GM19463 (cell line): ENCODE measurements at regions not wholly inside any gene's neighbourhood (a gene's known extent, or its start where the extent isn't known, plus 50 kb on each side); places are given as distances from the start of the nearest gene placed in this dataset.
"Not testable (repeated sequence)": the region's sequence is repeated elsewhere in the genome, so short reads cannot be mapped to it uniquely, and the experiment has no call there.

Experiments used
- ATAC-seq: cut with Tn5 transposase; IDR thresholded peaks from one replicate; pipeline ENCODE4 v1.9.1; 2021; ENCODE audit warnings: mild to moderate bottlenecking, moderate library complexity; ENCODE audit not compliant: unreplicated experiment

GRCh38 chr2:67891642-67892041 lies 171.2 kb downstream of the C1D start:
- no peak for ATAC-seq

DNA sequence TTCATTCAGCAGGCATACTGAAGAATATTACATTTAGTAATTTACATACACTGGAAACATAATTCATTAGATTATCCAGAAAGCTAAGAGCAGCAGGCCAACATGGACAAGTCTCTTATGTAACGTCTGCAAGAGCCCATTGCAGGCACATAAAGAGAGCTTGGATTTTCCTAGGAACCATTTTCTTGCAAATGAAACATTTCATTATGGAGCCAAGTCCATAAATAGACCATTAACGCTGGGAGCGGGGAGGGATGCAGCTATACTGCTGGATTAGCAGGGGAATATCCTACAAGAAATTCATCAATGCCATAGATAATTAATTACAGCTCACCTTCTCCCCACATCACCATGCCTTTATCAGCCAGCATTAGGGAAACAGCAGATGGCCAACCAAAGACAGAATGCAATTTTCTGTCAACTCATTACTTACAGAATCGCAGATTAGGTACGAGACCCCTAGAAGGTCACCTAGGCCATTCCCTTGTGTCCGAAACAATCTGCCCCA lies 170.4 kb downstream of the C1D start:
- ATAC-seq, result no peak

DNA sequence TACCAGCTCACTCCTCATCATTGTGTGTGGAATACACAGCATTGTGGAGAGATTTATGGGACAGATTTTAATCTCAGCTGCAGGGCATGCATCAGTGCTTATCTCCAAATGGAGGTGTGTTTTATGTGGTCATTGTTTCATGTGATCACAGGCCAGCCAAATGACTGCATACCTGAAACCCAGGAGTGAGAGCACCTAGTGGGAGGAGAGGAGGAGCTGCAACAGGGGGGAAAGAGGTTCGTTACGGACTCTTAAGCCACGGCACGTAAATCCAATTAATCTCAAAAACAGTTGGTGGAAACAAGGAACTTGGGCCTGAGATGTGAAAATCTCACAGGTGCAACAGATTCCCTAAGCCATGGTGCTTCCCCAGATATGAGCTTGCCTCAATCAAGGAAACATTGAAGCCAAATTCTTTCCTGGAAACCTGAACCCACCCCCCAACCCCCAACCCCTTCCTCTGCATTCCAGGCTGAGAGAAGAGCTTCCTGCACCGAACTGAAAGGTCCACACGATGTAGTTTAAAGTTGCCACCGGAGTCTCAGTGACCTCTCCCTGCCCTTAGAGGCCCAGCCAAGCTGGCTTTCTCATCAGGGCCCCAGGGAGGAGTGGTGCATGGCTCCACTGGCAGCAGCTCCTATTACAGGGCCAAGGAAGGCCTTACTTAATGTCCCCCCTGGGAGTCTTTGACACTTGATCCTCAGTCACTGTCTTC lies 167.4 kb downstream of the C1D start:
- ATAC-seq, result no peak

DNA sequence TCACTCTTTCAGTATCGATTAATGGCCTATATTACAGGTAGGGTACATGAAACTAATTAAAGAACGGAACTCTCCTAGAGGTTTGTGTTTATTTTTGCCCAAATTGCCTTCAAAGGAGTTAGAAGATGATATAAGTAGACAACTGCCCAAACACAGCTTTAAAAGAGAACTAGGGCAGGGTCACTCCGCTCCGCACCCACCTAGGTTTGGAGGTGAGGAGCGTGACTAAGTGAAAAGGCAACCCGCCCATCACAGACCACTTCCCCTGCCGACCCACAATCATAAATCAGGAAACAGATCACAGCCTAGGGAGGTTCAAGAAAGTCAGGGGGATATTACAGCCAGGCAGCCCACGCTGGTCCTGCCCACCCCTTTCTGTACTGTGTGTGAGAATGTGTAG lies 166.7 kb downstream of the C1D start:
- no peak for ATAC-seq

- ATAC-seq, result no peak
These were observed 166.3 kb downstream of the C1D start for GRCh38 chr2:67896476-67896875.

- no peak for ATAC-seq
These were observed 164.2 kb downstream of the C1D start for GRCh38 chr2:67898595-67898994.

GRCh38 chr2:67899187-67899586 lies 163.6 kb downstream of the C1D start:
- ATAC-seq, result no peak

DNA sequence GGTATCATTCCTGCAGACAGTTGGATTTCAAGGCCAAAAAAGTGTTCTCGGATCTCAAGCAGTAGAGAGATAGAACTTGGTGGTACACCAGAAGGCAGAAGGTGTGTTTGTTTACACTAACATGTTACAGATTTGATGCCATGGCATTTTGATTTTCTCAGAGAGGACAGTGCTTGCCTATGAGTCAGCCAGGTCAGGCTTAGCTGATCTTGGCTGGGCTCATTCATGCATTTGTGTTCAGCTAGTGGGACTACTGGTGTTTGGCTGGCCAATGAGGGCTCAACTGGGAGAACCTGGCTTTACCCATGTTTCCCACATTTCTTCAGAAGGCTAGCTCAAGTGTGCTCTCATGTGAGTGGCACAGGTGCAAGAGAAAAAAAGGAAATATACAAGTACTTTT lies 162.0 kb downstream of the C1D start:
- no peak for ATAC-seq

DNA sequence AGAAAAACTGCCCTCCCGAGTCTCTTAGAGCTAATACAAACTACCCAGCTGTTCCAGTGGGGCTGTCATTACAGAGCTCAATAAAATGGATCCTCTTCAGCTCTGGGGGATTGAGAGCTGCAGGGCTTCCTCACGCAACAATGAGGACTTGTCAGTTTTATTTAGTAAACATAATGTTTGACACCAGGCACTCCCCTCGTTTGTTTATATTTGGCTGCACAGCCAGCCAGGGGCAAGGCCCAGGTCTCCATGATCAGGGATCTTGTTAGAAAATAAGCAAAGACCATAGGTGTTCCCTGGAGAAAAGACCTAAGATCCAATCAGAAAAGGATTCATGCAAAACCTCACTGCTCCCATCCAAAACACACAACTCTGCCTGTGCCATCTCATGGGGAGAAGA lies 158.2 kb downstream of the C1D start:
- no peak for ATAC-seq

- ATAC-seq, result no peak
These were observed 157.8 kb downstream of the C1D start for GRCh38 chr2:67904966-67905365.

- not testable (repeated sequence) for ATAC-seq
These were observed 156.3 kb downstream of the C1D start for GRCh38 chr2:67906547-67906946.

DNA sequence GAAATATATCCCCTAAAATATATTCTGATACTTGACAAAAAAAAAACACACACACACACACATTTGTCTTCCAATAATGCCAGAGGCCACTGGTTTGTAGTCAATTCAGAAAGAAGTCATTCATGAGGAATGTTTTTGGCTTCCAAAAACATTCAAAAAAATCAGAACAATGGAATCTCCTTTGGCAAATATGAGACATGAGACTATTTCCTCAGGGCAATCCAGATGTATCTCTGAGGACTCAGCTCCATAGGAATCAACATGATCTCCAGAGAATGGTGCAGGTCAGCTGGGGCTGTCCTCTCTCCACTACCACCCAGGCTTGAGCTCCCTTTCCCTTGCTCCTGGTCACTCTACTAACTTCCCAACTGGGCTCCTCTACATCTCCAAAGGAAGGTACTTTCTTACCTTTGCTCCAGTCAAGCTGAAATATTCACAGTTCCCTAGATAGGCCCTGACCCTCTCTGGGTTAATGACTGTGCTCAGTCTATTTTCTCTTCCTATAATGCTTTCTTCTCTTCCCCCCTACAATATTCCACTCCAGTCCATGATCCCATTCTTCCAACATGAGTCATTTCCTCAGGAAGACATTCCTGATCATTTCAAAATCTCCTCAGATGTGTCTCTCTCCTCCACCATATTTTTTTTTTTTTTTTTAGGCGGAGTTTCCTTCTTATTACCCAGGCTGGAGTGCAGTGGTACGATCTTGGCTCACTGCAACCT lies 145.3 kb downstream of the C1D start:
- no peak for ATAC-seq

GRCh38 chr2:67918471-67918870 lies 144.3 kb downstream of the C1D start:
- no peak for ATAC-seq

GRCh38 chr2:67919490-67919889 lies 143.3 kb downstream of the C1D start:
- ATAC-seq, result no peak

- no peak for ATAC-seq
These were observed 140.6 kb downstream of the C1D start for GRCh38 chr2:67922080-67922785.

DNA sequence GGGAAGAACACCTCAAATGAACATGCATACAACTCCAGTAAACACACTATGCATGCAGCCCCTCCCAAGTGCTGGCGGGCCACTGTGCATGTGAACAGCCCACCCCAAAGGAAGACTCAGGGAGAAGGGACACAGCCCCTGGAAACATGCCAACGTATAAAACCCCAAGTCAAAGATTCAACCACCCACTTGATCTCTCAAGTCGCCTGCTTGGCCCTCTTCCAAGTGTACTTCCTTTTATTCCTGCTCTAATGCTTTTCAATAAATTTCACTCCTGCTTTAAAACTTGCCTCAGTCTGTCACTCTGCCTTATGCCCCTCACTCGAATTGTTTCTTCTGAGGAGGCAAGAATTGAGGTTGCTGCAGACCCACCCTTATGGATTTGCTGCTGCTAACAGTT lies 139.1 kb downstream of the C1D start:
- ATAC-seq, result no peak

DNA sequence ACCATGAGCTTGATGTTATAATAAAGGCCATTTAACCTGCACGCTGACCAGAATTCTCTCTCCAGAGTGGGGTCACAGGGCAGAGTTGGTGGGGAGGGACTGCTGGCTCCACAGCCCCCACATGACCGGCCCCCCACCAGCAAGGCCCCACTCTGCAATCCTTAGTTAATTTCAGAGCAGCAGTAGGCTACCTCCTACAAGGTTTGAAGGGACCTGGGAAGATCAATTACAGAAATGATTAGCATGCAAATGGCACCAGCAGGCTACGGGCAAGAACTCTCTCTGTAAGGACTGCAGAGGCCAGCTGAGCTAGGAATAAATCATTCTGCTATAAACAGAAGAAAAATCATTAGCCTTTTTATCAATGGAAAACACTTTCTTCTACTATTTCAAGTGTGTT lies 135.3 kb downstream of the C1D start:
- no peak for ATAC-seq

DNA sequence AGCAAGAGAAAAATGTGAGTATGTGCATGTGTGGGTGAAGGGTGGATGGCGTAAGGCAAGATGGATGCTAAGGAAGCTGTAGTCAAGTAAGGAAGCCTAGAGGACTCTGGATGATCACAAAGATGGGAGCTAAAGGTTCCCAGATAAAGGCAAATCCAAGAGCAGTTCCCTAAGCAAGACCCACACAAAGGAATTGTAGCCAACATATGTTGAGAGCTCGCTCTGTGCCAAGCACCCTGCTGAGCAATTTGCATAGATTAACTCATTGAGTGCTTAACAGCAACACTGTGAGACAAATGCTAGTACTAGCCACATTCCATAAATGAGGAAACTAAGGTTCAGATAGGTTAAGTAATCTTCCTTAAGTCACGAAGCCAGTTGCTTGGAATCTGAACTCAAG lies 132.6 kb downstream of the C1D start:
- no peak for ATAC-seq

GRCh38 chr2:67936969-67937368 lies 125.8 kb downstream of the C1D start:
- ATAC-seq, result no peak

DNA sequence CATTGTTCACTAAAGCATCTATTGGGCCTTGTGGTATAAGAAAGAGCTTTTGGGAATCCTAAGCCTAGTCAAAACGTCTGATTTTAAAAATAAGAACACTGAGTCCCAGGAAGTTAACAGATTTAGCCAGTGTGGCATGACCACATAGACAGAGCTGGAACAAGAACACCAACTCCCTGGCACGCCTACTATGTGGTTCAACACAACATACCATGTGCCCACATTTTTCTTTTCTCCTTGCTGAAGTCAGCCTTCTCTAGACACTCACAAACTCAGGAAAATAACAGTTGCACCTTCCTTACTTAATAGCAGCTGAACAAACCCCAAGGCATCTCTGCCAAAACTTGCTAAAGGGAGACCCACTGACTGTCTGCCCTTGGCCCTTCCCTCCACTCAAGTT lies 124.8 kb downstream of the C1D start:
- ATAC-seq, result no peak

- ATAC-seq, result no peak
These were observed 117.7 kb downstream of the C1D start for GRCh38 chr2:67945056-67945455.

GRCh38 chr2:67945940-67946339 lies 116.9 kb downstream of the C1D start:
- no peak for ATAC-seq
